Upper lobe of right lung (tissue), 1 donor: ENCODE measurements at regions not wholly inside any gene's neighbourhood (a gene's known extent, or its start where the extent isn't known, plus 50 kb on each side); places are given as distances from the start of the nearest gene placed in this dataset.

Experiments used
- ATAC-seq: fragments of 200-7000 bp; cut with Tn5 transposase; one replicate; pipeline ENCODE4 v1.9.1; 2020; ENCODE audit warnings: mild to moderate bottlenecking, moderate library complexity
- DNase-seq: peaks from one replicate; pipeline ENCODE4 v3.0.0-alpha.2; 2020
- H3K27ac ChIP-seq: fragments of 200-600 bp; one replicate; pipeline ENCODE4 v1.8.0; 2022
- H3K27me3 ChIP-seq: fragments of 200-600 bp; one replicate; pipeline ENCODE4 v1.8.0; 2022; ENCODE audit warnings: mild to moderate bottlenecking
- H3K36me3 ChIP-seq: fragments of 200-600 bp; one replicate; pipeline ENCODE4 v1.8.0; 2022
- H3K4me1 ChIP-seq: fragments of 200-600 bp; one replicate; pipeline ENCODE4 v1.8.0; 2022
- H3K4me3 ChIP-seq: fragments of 200-600 bp; one replicate; pipeline ENCODE4 v1.8.0; 2022; ENCODE audit warnings: mild to moderate bottlenecking
- H3K9me3 ChIP-seq: fragments of 200-600 bp; one replicate; pipeline ENCODE4 v1.8.0; 2022
- intact Hi-C: fragments of 100-400 bp; cut with DNase I; formaldehyde crosslinking; loops from one replicate; pipeline ENCODE4 v1.11.0; 2022
- TF ChIP-seq, protein P1 (sequence below): fragments of 200-600 bp; IDR thresholded peaks from one replicate; pipeline ENCODE4 v1.8.0; 2022; ENCODE audit warnings: antibody characterized with exemption
- donor health status: DM: no; HTN: yes; CAD: no; lungs with severe emphysema.

DNA sequence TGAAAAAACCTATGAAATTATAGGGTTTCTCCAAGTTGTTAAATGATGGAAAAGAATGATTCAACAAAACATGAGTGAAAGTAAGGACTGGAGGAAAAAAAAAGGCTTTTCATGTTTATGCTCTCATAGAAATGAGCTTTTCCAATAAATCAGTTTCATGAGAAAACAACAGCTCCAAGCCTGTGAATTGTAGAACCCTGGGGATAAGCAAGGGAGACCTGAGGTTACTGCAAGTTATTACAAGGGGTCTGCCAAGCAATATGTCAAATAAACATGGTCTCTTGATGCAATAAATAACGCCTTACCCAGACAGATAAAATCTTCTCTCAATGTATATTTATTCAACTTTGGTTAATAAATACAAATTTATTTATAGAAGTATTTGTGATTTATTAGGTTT, 577.9 kb upstream of the GCFC2 start:
- no peak overlapping the region for H3K4me3 ChIP-seq
- no peak for ATAC-seq
- H3K9me3 ChIP-seq = no peaks in the 10 kb centered on the region
- H3K4me1 ChIP-seq = no peaks in the 10 kb centered on the region
- intact Hi-C loops = no loop called here
- H3K27me3 ChIP-seq = no peaks in the 10 kb centered on the region
- no peak overlapping the region for H3K27ac ChIP-seq
- no peak for DNase-seq
- TF ChIP-seq, protein P1, sequence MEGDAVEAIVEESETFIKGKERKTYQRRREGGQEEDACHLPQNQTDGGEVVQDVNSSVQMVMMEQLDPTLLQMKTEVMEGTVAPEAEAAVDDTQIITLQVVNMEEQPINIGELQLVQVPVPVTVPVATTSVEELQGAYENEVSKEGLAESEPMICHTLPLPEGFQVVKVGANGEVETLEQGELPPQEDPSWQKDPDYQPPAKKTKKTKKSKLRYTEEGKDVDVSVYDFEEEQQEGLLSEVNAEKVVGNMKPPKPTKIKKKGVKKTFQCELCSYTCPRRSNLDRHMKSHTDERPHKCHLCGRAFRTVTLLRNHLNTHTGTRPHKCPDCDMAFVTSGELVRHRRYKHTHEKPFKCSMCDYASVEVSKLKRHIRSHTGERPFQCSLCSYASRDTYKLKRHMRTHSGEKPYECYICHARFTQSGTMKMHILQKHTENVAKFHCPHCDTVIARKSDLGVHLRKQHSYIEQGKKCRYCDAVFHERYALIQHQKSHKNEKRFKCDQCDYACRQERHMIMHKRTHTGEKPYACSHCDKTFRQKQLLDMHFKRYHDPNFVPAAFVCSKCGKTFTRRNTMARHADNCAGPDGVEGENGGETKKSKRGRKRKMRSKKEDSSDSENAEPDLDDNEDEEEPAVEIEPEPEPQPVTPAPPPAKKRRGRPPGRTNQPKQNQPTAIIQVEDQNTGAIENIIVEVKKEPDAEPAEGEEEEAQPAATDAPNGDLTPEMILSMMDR = no peak
- no peaks in the 10 kb centered on the region for H3K36me3 ChIP-seq

DNA sequence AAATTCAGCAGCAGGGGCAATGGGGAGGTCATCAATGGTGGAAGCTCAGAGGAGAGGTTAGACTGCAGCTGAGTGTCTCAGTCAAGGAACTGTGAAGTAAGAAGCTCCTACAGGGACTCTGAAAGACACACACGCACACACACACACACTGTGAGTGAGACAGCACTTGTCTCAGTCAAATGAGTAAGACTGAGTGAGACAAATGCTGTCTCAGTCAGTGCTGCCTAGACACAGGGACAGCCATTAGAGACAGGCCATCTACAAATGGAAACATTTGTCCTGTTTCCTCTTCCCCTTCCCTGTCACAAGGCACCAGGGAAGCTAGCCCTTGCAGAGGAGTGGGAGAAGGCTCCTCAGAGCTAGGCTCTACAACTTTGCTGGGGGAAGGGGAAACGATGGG, 577.4 kb upstream of the GCFC2 start:
- no peak overlapping the region for H3K27ac ChIP-seq
- H3K36me3 ChIP-seq = no peaks in the 10 kb centered on the region
- H3K27me3 ChIP-seq = no peaks in the 10 kb centered on the region
- no peak overlapping the region for H3K4me3 ChIP-seq
- TF ChIP-seq, protein P1 = no peak
- ATAC-seq = no peak
- H3K9me3 ChIP-seq = no peaks in the 10 kb centered on the region
- no peaks in the 10 kb centered on the region for H3K4me1 ChIP-seq
- intact Hi-C loops = no loop called here
- DNase-seq = no peak

DNA sequence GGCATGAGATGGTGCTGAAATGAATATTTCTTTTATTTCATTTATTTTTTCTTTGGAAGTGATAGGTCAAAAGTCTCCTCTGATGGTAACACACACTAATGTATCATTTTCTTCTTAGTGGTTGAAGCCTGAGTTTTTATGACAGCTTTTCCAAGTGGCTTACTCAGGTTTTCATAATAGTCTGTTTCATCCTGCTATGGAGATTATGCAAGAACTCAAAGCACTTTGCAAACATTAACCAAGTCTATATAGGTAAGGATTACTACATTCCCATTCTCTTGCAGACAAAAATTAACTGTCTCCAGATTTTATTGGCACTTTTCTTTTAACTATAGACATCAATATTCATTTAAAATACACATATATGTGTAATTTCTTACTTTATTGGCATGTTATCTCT, 572.6 kb upstream of the GCFC2 start:
- ATAC-seq = no peak
- TF ChIP-seq, protein P1 = no peak
- Histone ChIP-seq H3K36me3 (no peaks in the 10 kb centered on the region), H3K27ac (no peak overlapping the region), H3K27me3 (no peaks in the 10 kb centered on the region), H3K4me3 (no peak overlapping the region), H3K4me1 (no peaks in the 10 kb centered on the region), H3K9me3 (no peaks in the 10 kb centered on the region)
- DNase-seq = no peak
- intact Hi-C loops = no loop called here

DNA sequence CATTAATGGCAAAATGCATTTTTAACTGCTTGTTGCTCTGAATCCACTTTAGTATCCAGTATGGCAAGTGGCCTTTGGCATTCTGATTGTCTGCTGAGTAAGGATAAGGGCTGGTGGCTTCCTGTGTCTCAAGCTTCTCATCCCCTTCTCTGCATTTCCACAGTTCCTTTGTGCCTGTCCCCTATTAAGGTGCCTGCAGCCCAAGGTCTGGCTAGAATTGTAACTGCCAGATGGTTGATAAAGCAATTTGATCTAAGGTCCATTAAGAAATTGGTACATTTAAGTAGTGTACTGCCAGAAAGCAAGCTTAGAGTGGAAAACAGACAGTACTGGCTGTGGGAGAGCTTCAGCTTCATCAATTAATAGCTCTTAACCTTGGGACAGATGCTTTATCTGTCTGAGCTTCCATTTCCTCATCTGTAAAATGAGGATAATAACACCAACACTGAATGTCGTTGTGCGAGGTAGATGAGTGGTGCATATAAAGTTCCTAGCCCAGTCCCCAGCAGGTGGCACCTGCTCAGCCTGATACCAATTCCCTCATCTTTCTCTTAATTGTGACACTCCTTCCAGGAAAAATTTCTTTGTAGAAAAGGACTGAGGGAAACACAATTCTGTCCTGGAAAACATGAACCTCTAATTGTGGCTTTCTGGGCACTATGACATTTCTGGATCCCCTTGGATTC, 570.6 kb upstream of the GCFC2 start:
- DNase-seq (no peak), ATAC-seq (no peak)
- Histone ChIP-seq H3K4me3 (no peak overlapping the region), H3K27ac (no peak overlapping the region), H3K9me3 (no peaks in the 10 kb centered on the region), H3K36me3 (no peaks in the 10 kb centered on the region), H3K4me1 (no peaks in the 10 kb centered on the region), H3K27me3 (no peaks in the 10 kb centered on the region)
- TF ChIP-seq, protein P1 = no peak
- intact Hi-C loops = no loop called here

DNA sequence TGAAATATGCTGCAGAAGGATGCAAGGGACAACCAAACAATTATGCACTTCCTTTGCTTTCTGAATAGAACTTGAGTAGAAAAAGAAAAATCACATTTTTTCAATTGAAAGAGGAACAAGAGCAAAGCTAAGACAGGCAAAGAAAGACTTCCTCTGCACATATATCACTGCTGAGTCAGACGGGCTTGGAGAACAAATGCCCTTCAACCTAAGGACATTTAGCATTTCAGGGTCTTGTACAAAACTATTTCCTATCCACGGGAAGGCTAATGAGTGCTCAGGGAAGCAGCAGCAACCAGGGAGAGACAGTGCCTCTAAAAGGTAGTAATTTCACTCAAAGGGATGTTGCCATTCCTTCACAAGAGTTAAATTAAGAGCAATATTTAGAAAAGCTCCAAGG, 570.0 kb upstream of the GCFC2 start:
- no peak for DNase-seq
- TF ChIP-seq, protein P1 = no peak
- ATAC-seq = no peak
- no peak overlapping the region for H3K4me3 ChIP-seq
- no peaks in the 10 kb centered on the region for H3K36me3 ChIP-seq
- no peaks in the 10 kb centered on the region for H3K4me1 ChIP-seq
- H3K27ac ChIP-seq = no peak overlapping the region
- no peaks in the 10 kb centered on the region for H3K9me3 ChIP-seq
- H3K27me3 ChIP-seq = no peaks in the 10 kb centered on the region
- intact Hi-C loops = no loop called here

DNA sequence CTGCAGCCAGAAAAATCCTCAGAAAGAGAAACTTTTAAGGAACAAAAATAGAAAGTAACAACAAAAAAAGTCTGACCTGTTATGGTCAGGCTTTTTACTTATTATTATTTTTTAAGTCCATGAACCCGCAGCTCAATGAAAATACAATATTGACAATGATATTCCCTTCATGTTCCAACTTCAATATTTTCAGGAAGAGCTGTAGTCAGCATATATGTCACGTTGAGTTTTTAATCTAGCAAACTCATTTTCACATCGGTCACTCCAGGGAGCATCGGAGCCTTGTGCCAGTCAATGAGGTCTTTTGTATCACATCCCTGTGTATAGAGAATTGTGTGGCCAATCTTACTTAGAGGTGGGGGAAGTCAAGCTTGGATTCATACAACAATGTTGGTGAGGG, 568.4 kb upstream of the GCFC2 start:
- H3K9me3 ChIP-seq = no peaks in the 10 kb centered on the region
- ATAC-seq (no peak), DNase-seq (no peak)
- intact Hi-C loops = no loop called here
- no peaks in the 10 kb centered on the region for H3K4me1 ChIP-seq
- H3K36me3 ChIP-seq = no peaks in the 10 kb centered on the region
- no peaks in the 10 kb centered on the region for H3K27me3 ChIP-seq
- no peak overlapping the region for H3K4me3 ChIP-seq
- TF ChIP-seq, protein P1 = no peak
- H3K27ac ChIP-seq = no peak overlapping the region
